Stimulated activated CD8-positive, alpha-beta memory T cell treated with anti-CD3 and anti-CD28 coated beads, Interleukin-15, amount 100 ng/mL, for 48 hours (primary cell): ENCODE measurements at regions not wholly inside any gene's neighbourhood (a gene's known extent, or its start where the extent isn't known, plus 50 kb on each side); places are given as distances from the start of the nearest gene placed in this dataset.
"Not testable (repeated sequence)": the region's sequence is repeated elsewhere in the genome, so short reads cannot be mapped to it uniquely, and the experiment has no call there.

Source experiments
- DNase-seq, 2 donors: peaks; one replicate each; pipeline ENCODE4 v3.0.0-alpha.2; 2020; ENCODE audit warnings: low read depth in 2 of 2

- peak in 1 of 2 donors; percentile 4 for DNase-seq
Observed at GRCh38 chr7:142636751-142637150, 112.5 kb upstream of the PRSS1 start.

DNA sequence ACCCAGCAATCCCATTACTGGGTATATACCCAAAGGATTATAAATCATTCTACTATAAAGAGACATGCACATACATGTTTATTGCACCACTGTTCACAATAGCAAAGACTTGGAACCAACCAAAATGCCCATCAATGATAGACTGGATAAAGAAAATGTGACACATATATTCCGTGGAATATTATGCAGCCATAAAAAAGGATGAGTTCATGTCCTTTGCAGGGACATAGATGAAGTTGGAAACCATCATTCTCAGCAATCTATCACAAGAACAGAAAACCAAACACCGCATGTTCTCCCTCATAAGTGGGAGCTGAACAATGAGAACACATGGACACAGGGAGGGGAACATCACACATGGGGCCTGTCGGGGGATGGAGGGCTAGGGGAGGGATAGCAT lies 113.2 kb upstream of the PRSS1 start:
- DNase-seq: not testable (repeated sequence)

DNA sequence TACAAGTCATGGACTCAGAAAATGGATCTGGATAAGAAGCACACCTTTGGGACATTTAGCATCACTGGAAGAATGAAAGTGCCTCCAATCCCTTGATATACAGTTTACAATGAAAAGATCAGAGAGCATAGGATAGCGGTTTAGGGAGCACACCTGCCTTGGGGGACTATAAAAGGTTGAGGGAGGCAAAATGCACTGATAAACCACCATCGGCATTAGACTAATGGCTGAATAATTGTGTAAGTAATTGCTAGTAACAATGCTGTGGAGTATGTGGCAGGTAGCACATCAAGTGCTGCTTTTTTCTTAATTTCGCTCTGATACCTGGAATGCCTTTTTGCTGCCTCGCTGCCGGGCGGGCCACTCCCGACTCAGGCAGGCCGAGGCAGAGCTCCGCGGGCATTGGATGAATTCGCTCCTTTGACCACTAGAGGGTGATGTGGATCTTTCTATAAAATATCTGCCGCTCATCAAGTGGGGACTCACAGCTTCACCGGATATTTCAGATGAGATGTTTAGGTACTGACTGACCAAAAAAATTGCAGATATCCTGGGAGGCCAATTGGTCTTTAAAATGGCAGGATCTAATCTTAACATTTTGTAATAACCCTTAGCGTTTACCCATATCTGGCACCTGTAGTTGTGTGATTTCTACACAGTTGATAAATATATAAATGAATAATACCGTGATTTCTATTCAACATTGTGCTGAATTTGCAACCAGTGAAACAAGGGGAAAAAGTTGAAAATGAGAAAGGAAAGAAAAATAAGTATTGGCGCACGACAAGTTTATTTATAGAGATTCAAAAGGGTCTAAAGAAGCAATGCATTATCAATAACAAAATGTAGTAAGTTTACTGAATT lies 116.8 kb upstream of the PRSS1 start:
- peak in 1 of 2 donors; percentile 21 for DNase-seq

DNA sequence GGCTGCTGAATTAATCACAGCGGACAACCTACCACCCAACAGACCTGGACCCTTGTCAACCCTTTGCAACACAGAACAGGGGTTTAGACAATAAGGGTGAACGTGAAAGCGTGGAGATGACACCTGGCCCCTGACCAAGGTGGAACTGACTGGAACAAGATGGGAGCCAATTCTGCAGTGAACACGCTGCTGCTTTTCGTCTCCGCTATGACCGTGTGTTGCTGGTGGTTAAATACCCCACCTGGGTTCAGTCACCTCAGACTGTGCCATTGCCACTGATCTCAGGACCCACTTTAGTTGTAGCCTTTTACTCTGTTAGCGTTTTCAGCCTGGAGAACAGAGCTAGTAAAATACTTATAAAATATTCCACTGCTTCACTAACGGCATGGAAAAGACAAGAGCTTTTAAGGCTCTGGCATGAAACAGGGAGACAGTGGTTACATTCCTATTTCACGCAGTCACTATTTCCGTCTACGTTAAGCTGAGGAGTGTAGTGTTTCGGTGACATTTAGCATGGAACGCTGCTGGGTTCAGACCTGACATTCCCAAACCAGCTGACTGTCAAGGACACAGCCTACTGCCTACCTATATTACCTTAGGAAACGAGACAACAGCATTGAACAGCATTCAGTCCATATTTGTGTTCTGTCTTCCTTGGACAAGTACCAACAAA lies 119.5 kb upstream of the PRSS1 start:
- no peak for DNase-seq

DNA sequence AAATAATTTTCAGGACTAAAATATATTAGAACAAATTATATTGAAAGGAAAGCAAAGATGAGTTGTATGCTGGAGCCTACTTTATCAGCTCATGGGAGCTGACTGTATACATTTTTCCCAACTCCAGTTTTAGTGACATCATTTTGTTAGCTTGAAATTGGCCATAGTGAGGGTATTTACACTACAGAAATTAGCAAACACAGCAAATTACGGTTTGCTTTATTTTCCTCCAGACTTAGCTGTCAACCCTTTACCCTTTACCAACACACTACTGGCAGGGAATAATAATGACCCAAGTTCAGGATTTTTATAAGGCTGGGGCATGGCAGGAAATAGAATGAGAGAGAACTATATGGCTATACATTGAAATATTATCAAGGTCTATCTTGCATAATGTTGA lies 120.3 kb upstream of the PRSS1 start:
- no peak for DNase-seq

DNA sequence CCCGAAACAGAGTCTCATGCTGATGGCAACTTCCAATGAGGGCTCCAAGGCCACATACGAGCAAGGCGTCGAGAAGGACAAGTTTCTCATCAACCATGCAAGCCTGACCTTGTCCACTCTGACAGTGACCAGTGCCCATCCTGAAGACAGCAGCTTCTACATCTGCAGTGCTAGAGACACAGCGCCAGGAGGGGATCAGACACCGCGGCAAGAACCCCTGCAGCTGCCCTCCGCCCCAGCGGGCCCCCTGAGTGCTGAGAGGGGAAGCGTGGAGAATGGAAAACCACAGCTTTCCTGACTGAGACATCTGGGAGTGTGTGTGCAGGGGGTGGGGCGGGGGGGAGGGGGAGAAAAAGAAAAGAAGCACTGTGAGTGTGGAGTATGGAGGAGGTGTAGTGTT lies 122.0 kb upstream of the PRSS1 start:
- DNase-seq: not testable (repeated sequence)

DNA sequence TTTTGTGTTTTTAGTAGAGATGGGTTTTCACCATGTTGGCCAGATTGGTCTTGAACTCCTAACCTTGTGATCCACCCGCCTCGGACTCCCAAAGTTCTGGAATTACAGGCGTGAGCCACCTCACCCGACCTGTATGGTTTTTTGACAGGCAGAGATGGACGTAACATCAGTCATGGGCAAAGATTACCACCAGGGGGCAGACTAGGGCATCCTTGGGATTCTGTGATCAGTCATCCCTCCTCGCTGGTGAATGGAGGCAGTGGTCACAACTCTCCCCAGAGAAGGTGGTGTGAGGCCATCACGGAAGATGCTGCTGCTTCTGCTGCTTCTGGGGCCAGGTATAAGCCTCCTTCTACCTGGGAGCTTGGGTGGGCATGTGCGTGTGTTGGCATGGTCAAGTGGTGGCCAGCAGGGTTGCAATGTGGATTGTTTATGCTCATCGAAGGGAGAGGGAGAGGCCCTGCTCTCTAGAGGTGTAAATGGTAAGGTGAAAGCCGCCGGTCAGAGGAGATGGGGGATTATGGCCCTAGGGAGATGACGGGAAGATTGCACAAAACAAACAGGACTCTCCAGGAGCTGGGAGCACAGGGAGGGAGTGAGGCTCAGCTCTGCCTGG lies 122.7 kb upstream of the PRSS1 start:
- peak; percentile 33 to 37 for DNase-seq

- DNase-seq: not testable (repeated sequence)
Observed at GRCh38 chr7:142625216-142625615, 124.1 kb upstream of the PRSS1 start.

DNA sequence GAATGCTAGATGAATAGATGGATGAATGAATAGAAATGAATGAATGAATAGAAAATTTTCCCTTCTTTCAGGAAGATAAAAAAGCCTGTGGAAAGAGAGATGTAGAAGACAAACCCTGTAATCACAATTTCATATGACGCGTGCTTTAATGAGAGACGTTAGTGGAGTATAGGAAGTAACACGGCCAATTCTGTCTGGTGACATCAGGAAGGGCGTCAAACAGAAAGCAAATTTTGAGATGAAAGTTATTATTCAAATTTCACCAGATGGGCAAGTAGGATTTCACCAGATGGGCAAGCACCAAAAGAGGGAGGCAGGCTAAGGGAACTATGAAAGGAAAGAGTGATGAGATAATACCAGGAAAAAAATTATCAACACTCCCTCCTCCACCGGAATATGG lies 128.9 kb upstream of the PRSS1 start:
- DNase-seq: no peak

GRCh38 chr7:142618655-142619351 lies 130.5 kb upstream of the PRSS1 start:
- no peak for DNase-seq

- no peak for DNase-seq
Observed at GRCh38 chr7:142616842-142617241, 132.4 kb upstream of the PRSS1 start.

- DNase-seq: no peak
Observed at GRCh38 chr7:142616121-142616643, 133.1 kb upstream of the PRSS1 start.

DNA sequence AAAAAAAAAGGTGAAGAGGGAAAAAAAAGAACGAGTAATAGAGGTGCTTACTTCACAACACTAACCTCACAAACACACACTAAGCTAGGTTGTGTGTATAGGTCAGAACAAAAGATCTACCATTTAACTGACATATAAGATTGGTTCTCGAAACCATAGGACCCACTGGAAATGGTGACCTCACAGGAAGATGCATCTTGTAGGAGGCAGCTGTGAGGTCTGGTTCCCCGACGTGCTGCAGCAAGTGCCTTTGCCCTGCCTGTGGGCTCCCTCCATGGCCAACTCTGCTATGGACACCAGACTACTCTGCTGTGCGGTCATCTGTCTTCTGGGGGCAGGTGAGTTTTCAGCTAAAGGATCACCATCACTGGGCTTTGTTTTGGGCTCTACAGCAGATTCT lies 133.8 kb upstream of the PRSS1 start:
- no peak for DNase-seq

- no peak for DNase-seq
Observed at GRCh38 chr7:142614116-142614515, 135.2 kb upstream of the PRSS1 start.

DNA sequence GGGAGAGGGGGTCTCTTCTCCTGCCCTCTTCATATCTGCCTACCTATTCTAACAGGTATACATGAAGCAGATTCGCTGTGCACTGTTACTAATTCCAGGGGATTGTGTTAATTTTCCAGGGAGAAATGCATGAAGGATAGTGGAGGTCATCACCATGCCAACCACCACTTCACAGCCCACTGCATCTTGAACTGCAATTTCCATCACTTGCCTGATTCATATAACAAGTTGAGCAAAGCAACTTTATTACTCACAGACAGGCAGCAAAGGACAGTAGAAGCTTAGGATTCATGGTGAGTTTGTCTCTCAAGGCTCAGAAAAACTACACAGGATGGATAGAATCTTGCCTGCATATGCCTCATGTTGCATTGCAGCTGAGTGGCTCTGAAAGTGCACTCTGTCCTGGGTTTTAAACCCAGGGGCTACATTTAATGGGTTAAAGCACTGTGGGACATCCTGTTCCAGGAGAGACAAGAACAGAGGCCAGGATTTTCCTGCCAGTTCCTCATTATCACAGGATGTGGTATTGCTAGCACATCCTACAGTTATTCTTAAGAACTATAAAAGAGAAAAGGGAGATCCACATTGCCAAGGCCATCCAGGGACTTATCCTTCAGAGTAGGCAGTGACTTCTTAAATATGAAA lies 136.9 kb upstream of the PRSS1 start:
- no peak for DNase-seq

DNA sequence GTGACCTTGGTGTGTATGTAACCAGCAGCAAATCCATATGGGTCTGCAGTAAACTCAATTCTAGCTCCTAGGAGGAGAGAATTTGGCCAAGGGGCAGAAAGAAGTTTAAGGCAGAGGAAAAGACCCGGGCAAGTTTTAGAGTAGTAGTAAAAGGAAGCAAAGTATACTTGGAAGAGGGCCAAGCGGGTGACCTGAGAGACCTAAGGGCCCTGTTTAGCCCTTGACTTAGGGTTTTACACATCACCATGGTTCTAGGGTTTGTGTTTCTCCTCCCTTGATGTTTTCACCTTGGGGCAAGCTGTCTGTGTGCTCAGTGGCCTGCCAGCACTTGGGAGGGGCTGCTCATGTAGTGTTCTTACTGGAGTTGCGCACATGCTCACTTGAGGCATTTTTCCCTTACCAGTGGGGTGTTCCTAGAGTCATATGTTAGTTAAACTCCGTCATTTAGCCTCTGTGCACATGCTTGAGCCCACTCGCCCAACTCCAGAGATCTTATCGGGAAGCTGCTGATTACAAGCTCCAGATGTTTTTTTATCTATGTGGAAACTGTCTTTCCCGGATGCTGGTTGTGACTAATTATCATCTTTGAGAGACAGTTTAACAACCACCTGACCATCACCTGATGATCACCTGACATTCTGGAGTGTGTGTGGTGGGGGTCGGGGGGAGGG lies 137.6 kb upstream of the PRSS1 start:
- DNase-seq: no peak

DNA sequence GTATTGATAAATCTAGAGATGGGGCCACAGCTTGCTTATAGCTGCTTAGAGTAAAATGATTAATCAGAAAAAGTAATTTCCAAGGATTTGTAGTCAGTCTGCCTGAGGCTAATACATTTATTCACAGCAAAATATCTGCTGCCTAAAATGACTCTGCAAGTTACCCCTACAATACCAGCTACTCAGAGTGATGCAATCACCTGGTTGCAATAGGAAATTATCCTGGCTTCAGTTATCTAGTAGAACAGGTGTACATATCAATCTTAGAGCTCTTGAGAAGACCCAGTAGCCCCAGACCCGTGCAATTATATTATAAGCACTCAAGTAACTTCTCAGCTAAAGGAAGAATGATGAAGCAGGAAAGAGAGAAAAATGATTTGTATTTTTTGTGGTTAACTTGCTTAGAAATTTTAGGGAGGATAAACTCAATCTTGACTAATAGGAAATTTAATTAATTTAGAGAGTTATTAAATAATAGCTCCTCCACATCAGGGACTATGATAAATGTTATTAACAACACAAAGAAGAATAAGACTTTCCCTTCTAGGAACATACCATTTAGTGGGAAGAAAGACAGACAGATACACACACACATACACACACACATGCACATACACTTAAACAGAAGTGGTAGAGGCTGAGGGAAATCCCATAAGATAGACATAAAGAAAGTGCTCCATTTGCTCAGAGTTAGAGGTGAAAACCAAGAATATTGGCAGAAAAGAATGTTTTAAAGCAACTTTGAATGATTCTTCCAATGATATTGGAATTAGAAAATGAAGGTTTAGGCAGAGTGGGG lies 140.4 kb upstream of the PRSS1 start:
- no peak for DNase-seq

DNA sequence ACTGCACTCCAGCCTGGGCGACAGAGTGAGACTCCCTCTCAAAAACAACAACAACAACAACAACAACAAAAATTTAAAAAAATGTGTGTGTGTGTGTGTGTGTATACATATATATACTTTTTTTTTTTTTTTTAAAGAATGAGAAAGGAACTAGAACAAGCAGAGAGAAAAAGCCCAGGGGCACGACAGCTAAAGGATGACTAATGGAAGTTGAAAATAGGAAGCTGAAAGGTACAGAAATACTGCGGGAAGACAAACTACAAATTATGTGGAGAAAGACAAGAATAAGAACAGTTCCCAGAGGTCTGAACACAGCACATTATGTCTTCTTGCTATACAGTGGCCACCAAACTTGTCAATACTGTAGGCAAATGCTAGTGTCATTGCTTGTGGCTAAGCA lies 141.9 kb upstream of the PRSS1 start:
- DNase-seq: no peak

GRCh38 chr7:142606081-142606480 lies 143.2 kb upstream of the PRSS1 start:
- no peak for DNase-seq

DNA sequence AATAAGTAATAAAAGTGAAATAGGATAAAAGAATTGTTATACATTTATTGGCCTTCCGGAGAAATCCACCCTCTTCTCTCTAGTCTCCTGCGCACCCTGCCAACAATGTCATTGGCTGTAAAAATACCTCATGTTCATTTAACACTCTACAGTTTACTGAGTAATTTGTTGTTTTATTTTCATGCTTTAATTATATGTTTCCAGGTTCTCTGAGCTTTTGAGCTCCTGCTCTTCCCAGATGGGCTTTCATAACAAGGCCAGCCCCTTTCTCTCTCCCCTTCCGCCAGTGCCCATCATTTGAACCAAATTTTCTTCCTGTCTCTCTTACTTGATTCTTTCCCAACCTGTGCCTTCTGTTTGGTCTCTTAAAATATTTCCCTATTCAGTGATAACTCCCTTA lies 144.6 kb upstream of the PRSS1 start:
- no peak for DNase-seq
